GM12892 (cell line): ENCODE measurements at regions not wholly inside any gene's neighbourhood (a gene's known extent, or its start where the extent isn't known, plus 50 kb on each side); places are given as distances from the start of the nearest gene placed in this dataset.

Experiments
- DNase-seq: peaks from one replicate; pipeline ENCODE4 v3.0.0; 2011; ENCODE audit not compliant: insufficient read length
- FAIRE-seq: peaks from 2 replicates; lab custom pipeline; 2011; peaks lifted over from hg19 to GRCh38; lab: Jason Lieb, UNC
- POLR2A ChIP-seq: IDR thresholded peaks from 2 replicates; pipeline ENCODE4 v1.6.1; 2011; ENCODE audit warnings: low read depth, low read length, control low read depth
- POLR2AphosphoS5 ChIP-seq: IDR thresholded peaks from 2 replicates; pipeline ENCODE4 v1.6.1; 2011; ENCODE audit warnings: low read depth, low read length, control low read depth
- TAF1 ChIP-seq: IDR thresholded peaks from 2 replicates; pipeline ENCODE4 v1.6.1; 2011; ENCODE audit warnings: low read depth, mild to moderate bottlenecking, control low read depth, low read length, borderline replicate concordance

GRCh38 chr18:10316778-10317177, 137.7 kb upstream of the APCDD1 start:
- FAIRE-seq, result no peak

GRCh38 chr18:10317864-10318690, 136.4 kb upstream of the APCDD1 start:
- DNase-seq, result no peak
- no peak for FAIRE-seq
- TF ChIP-seq POLR2A (no peak), TAF1 (no peak), POLR2AphosphoS5 (no peak)

More at GRCh38 chr18:10316778-10317177, 137.7 kb upstream of the APCDD1 start:
- TF ChIP-seq POLR2A (no peak), POLR2AphosphoS5 (no peak)
- DNase-seq, result no peak

GRCh38 chr18:10318691-10318970, 135.8 kb upstream of the APCDD1 start:
- no peak for DNase-seq
- no peak for TF ChIP-seq TAF1
- no peak for TF ChIP-seq POLR2AphosphoS5
- no peak for TF ChIP-seq POLR2A
- FAIRE-seq, result no peak

GRCh38 chr18:10319026-10319425, 135.4 kb upstream of the APCDD1 start:
- no peak for DNase-seq
- FAIRE-seq, result no peak
- no peak for TF ChIP-seq POLR2AphosphoS5
- TF ChIP-seq TAF1, result no peak
- TF ChIP-seq POLR2A, result no peak

GRCh38 chr18:10319914-10320600, 134.4 kb upstream of the APCDD1 start:
- FAIRE-seq, result no peak
- no peak for TF ChIP-seq POLR2A
- no peak for TF ChIP-seq POLR2AphosphoS5
- TF ChIP-seq TAF1, result no peak
- DNase-seq, result no peak

GRCh38 chr18:10320791-10321190, 133.6 kb upstream of the APCDD1 start:
- FAIRE-seq (no peak), DNase-seq (no peak)
- TF ChIP-seq TAF1 (no peak), POLR2A (no peak), POLR2AphosphoS5 (no peak)

- no peak for FAIRE-seq
- DNase-seq, result no peak
- TF ChIP-seq POLR2A (no peak), POLR2AphosphoS5 (no peak), TAF1 (no peak)
Observed at GRCh38 chr18:10321576-10321975, 132.9 kb upstream of the APCDD1 start.

- DNase-seq, result no peak
- FAIRE-seq, result no peak
- TF ChIP-seq TAF1, result no peak
- no peak for TF ChIP-seq POLR2A
- TF ChIP-seq POLR2AphosphoS5, result no peak
Observed at GRCh38 chr18:10322004-10322403, 132.4 kb upstream of the APCDD1 start.

- DNase-seq, result no peak
- FAIRE-seq, result no peak
- no peak for TF ChIP-seq POLR2AphosphoS5
- TF ChIP-seq TAF1, result no peak
- no peak for TF ChIP-seq POLR2A
Observed at GRCh38 chr18:10322435-10322834, 132.0 kb upstream of the APCDD1 start.

GRCh38 chr18:10329101-10329500, 125.3 kb upstream of the APCDD1 start:
- no peak for TF ChIP-seq TAF1
- no peak for TF ChIP-seq POLR2A
- TF ChIP-seq POLR2AphosphoS5, result no peak
- FAIRE-seq (no peak), DNase-seq (no peak)

- DNase-seq, result no peak
- FAIRE-seq, result no peak
- TF ChIP-seq POLR2A, result no peak
- TF ChIP-seq TAF1, result no peak
- no peak for TF ChIP-seq POLR2AphosphoS5
Observed at GRCh38 chr18:10330428-10330827, 124.0 kb upstream of the APCDD1 start.

- TF ChIP-seq POLR2A (no peak), TAF1 (no peak), POLR2AphosphoS5 (no peak)
- no peak for FAIRE-seq
- no peak for DNase-seq
Observed at GRCh38 chr18:10332452-10332851, 122.0 kb upstream of the APCDD1 start.
